ENCODE measurements at regions not wholly inside any gene's neighbourhood (a gene's known extent, or its start where the extent isn't known, plus 50 kb on each side); places are given as distances from the start of the nearest gene placed in this dataset.

DNA sequence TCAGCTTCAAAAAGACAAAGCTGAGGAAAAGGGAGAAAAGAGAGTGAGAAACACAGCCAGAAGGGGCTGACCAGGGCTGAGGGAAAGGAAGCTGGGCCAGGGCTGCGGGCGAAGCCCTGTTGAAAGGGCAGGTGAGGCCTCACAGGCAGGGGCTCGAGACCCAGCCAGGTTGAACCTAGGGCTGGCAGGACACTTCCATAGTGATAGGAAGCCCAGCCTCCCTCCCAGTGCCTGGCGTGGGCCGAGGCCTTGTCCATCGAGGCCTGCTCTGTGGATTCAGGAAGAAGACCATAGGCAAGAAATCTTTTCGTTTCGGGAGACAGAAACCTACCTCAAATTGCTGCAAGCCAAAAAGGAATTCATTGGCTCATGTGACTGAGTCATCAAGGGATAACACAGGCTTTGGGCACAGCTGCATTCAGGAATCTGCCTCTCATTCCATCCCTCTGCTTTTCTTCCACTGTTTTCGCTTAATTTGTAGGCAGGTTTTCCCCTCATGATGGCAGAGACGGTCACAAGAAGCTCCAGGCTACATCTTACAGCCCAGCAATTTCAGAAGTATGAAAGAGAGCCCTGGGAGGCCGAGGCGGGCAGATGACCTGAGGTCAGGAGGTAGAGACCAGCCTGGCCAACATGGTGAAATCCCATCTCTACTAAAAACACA, 311.1 kb upstream of the SULF2 start:
- DNase-seq (ENCODE audit: low read depth, low spot score) = no peak
- no peak overlapping the region for H3K9ac ChIP-seq (ENCODE audit: insufficient read length, low read depth)
- peaks cover 6% of the 10 kb centered on the region; the same call in 1 of the 2 replicates for H3K9me3 ChIP-seq (ENCODE audit: insufficient read depth, low read length)
- no peaks in the 10 kb centered on the region for H3K4me1 ChIP-seq (ENCODE audit: insufficient read depth, insufficient read length)
- TF ChIP-seq SUZ12 (IDR thresholded peaks at IDR 0.05; ENCODE audit: extremely low read depth, insufficient read depth, insufficient read length) (no peak), ZNF274 (IDR thresholded peaks at IDR 0.05; ENCODE audit: low read depth, low read length) (no peak), YY1 (IDR thresholded peaks at IDR 0.05; ENCODE audit: insufficient read depth, insufficient read length) (no peak)
- no peaks in the 10 kb centered on the region for H3K27me3 ChIP-seq (ENCODE audit: insufficient read depth, insufficient read length)
- H3K36me3 ChIP-seq (ENCODE audit: insufficient read depth, insufficient read length, low read length) = no peaks in the 10 kb centered on the region
- no peak overlapping the region for H3K4me3 ChIP-seq (ENCODE audit: insufficient read length, low read depth)

DNA sequence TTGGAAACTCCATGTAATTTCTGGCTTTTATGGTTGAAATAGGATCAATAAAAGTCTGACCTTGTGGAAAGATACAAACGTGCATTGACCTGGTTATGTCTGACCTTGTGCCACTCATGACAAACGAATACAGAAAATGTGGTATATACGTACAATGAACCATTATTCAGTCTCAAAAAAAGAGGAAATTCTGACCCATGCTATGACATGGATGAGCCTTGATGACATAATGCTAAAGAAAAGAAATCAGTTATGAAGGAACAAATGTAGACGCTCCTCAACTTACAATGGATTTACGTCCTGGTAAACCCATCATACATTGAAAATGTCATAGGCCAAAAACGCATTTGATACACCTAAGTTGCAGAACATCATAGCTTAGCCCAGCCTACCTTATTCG, 309.7 kb upstream of the SULF2 start:
- Histone ChIP-seq H3K36me3 (ENCODE audit: insufficient read depth, insufficient read length, low read length) (no peaks in the 10 kb centered on the region), H3K4me3 (ENCODE audit: insufficient read length, low read depth) (no peak overlapping the region), H3K9ac (ENCODE audit: insufficient read length, low read depth) (no peak overlapping the region), H3K9me3 (ENCODE audit: insufficient read depth, low read length) (peaks cover 6% of the 10 kb centered on the region; the same call in 1 of the 2 replicates), H3K4me1 (ENCODE audit: insufficient read depth, insufficient read length) (no peaks in the 10 kb centered on the region), H3K27me3 (ENCODE audit: insufficient read depth, insufficient read length) (no peaks in the 10 kb centered on the region)
- no peak for DNase-seq (ENCODE audit: low read depth, low spot score)
- no peak for TF ChIP-seq SUZ12 (IDR thresholded peaks at IDR 0.05; ENCODE audit: extremely low read depth, insufficient read depth, insufficient read length)
- no peak for TF ChIP-seq YY1 (IDR thresholded peaks at IDR 0.05; ENCODE audit: insufficient read depth, insufficient read length)
- TF ChIP-seq ZNF274 (IDR thresholded peaks at IDR 0.05; ENCODE audit: low read depth, low read length) = no peak

DNA sequence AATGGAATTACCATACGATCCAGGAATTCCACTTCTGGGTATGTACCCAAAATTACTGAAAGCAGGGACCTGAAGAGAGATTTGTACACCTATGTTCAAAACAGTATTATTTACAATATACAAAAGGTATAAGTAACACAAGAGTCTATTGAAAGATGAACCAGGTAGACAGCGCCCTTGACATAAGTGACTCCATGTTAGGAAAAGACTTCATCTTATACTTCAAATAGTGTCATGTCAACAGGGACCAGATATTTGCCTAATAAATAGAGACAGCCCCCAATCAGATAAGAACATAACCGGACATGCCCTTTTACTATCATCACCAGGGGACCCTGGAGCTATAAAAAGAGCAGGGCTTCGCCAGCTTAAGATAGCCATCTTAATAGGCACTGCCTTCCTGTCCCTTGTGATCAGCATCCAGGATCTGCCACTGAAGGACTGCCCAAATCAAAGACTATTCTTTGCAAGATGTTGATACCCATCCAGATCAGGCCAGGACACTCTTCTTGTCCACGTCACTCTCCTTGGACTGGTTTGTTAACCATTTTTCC, 309.0 kb upstream of the SULF2 start:
- Histone ChIP-seq H3K9ac (ENCODE audit: insufficient read length, low read depth) (no peak overlapping the region), H3K4me1 (ENCODE audit: insufficient read depth, insufficient read length) (no peaks in the 10 kb centered on the region), H3K4me3 (ENCODE audit: insufficient read length, low read depth) (no peak overlapping the region), H3K27me3 (ENCODE audit: insufficient read depth, insufficient read length) (no peaks in the 10 kb centered on the region), H3K9me3 (ENCODE audit: insufficient read depth, low read length) (peaks cover 6% of the 10 kb centered on the region; the same call in 1 of the 2 replicates), H3K36me3 (ENCODE audit: insufficient read depth, insufficient read length, low read length) (no peaks in the 10 kb centered on the region)
- no peak for DNase-seq (ENCODE audit: low read depth, low spot score)
- TF ChIP-seq ZNF274 (IDR thresholded peaks at IDR 0.05; ENCODE audit: low read depth, low read length) (no peak), YY1 (IDR thresholded peaks at IDR 0.05; ENCODE audit: insufficient read depth, insufficient read length) (no peak), SUZ12 (IDR thresholded peaks at IDR 0.05; ENCODE audit: extremely low read depth, insufficient read depth, insufficient read length) (no peak)

DNA sequence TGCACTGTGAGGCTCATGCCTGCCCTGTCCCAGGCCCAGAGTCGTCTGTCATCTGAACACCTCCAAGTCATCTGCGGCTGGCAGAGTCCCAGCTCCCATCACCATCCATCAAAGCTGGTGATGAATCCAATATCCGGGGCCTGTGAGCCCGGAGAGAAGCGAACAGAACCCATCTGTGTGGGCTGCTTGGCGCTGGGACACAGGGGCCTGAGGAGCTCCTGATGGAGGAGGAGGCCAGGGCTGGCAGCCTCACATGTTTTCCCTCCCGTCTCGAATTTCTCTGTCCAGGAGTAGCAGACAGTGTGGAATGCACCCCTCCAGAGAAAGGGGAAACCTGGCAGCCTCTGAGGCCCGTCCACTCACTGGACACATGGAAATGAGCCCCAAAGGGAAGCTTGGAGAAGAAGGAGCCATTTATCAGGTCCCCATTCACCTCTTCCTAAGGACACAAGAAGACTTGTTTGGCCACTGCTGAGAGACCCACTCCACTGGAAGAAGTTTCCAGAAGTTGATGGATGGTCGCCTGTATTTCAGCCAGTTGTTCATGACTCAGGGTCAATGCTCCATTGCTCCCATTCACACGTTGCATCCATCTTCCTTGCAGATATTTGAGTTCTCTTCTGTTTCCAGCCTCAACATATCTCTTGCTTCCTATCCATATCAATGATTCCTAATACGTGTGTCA, 307.5 kb upstream of the SULF2 start:
- peaks cover 6% of the 10 kb centered on the region; the same call in 1 of the 2 replicates for H3K9me3 ChIP-seq (ENCODE audit: insufficient read depth, low read length)
- DNase-seq (ENCODE audit: low read depth, low spot score) = no peak
- no peak overlapping the region for H3K4me3 ChIP-seq (ENCODE audit: insufficient read length, low read depth)
- H3K27me3 ChIP-seq (ENCODE audit: insufficient read depth, insufficient read length) = no peaks in the 10 kb centered on the region
- no peaks in the 10 kb centered on the region for H3K36me3 ChIP-seq (ENCODE audit: insufficient read depth, insufficient read length, low read length)
- no peak overlapping the region for H3K9ac ChIP-seq (ENCODE audit: insufficient read length, low read depth)
- TF ChIP-seq SUZ12 (IDR thresholded peaks at IDR 0.05; ENCODE audit: extremely low read depth, insufficient read depth, insufficient read length) (no peak), ZNF274 (IDR thresholded peaks at IDR 0.05; ENCODE audit: low read depth, low read length) (no peak), YY1 (IDR thresholded peaks at IDR 0.05; ENCODE audit: insufficient read depth, insufficient read length) (no peak)
- no peaks in the 10 kb centered on the region for H3K4me1 ChIP-seq (ENCODE audit: insufficient read depth, insufficient read length)

DNA sequence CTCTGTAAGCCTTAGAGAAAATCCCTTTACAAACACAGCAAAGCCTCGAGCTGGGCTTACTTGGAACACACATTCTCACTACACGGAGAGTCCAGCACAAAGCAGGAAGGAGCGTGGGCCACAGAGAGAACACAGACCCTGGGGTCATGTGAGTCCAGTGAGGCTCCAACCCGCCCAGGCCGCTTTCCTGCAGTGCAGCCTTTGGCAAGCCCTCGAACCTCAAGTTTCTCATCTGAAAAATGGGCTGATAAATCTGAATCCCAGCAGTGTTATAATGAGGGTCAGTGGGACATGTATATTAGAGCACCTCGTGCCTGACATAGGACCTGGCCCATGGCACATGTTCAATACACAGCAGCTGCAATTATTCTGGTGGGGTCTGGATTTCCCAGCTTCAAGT, 305.5 kb upstream of the SULF2 start:
- no peak for DNase-seq (ENCODE audit: low read depth, low spot score)
- Histone ChIP-seq H3K36me3 (ENCODE audit: insufficient read depth, insufficient read length, low read length) (no peaks in the 10 kb centered on the region), H3K9me3 (ENCODE audit: insufficient read depth, low read length) (no peaks in the 10 kb centered on the region), H3K27me3 (ENCODE audit: insufficient read depth, insufficient read length) (no peaks in the 10 kb centered on the region), H3K4me3 (ENCODE audit: insufficient read length, low read depth) (no peak overlapping the region), H3K9ac (ENCODE audit: insufficient read length, low read depth) (no peak overlapping the region), H3K4me1 (ENCODE audit: insufficient read depth, insufficient read length) (no peaks in the 10 kb centered on the region)
- TF ChIP-seq YY1 (IDR thresholded peaks at IDR 0.05; ENCODE audit: insufficient read depth, insufficient read length) (no peak), SUZ12 (IDR thresholded peaks at IDR 0.05; ENCODE audit: extremely low read depth, insufficient read depth, insufficient read length) (no peak), ZNF274 (IDR thresholded peaks at IDR 0.05; ENCODE audit: low read depth, low read length) (no peak)

DNA sequence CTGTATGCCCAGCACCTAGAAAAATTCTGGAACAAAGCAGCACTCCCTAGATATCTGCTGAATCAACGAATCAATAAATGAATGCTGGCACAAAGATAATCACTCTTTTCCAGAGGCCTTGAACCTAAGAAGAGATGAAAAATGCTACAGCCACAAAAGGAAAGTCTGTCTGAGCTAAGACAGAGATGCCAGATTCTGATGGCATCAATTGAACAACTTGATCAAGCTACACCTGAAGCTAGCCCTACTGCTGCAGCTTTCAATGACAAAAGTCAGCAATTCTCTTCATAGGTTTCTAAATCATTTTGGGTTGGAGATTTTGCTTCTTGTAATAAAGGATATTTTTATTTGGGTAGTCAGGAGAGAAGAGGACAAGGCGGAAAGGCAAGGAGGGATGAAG, 305.0 kb upstream of the SULF2 start:
- no peaks in the 10 kb centered on the region for H3K27me3 ChIP-seq (ENCODE audit: insufficient read depth, insufficient read length)
- no peak for DNase-seq (ENCODE audit: low read depth, low spot score)
- no peaks in the 10 kb centered on the region for H3K36me3 ChIP-seq (ENCODE audit: insufficient read depth, insufficient read length, low read length)
- TF ChIP-seq SUZ12 (IDR thresholded peaks at IDR 0.05; ENCODE audit: extremely low read depth, insufficient read depth, insufficient read length) (no peak), ZNF274 (IDR thresholded peaks at IDR 0.05; ENCODE audit: low read depth, low read length) (no peak), YY1 (IDR thresholded peaks at IDR 0.05; ENCODE audit: insufficient read depth, insufficient read length) (no peak)
- H3K4me1 ChIP-seq (ENCODE audit: insufficient read depth, insufficient read length) = no peaks in the 10 kb centered on the region
- no peak overlapping the region for H3K9ac ChIP-seq (ENCODE audit: insufficient read length, low read depth)
- no peak overlapping the region for H3K4me3 ChIP-seq (ENCODE audit: insufficient read length, low read depth)
- H3K9me3 ChIP-seq (ENCODE audit: insufficient read depth, low read length) = no peaks in the 10 kb centered on the region

DNA sequence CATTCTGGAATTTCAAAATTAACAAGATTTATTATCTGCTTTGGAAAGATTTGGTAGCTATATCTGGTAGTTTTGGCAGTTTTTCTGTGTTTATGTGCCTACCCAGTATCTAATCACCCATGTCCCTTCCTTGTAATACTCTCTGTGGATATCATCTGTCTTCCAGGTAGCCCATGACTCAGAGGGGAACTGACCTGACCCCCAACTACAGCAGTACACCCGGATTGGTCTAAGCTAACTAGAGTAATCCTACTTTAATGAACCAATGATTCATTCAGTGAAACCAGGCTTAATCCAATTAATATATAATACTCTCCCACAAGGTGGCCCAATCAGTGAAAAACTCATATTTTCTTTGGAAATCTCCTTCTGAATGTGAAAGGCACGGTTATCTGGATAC, 295.3 kb upstream of the SULF2 start:
- no peak for DNase-seq (ENCODE audit: low read depth, low spot score)
- TF ChIP-seq ZNF274 (IDR thresholded peaks at IDR 0.05; ENCODE audit: low read depth, low read length) = no peak
- TF ChIP-seq YY1 (IDR thresholded peaks at IDR 0.05; ENCODE audit: insufficient read depth, insufficient read length) = no peak
- TF ChIP-seq SUZ12 (IDR thresholded peaks at IDR 0.05; ENCODE audit: extremely low read depth, insufficient read depth, insufficient read length) = no peak
- no peak overlapping the region for H3K9ac ChIP-seq (ENCODE audit: insufficient read length, low read depth)
- no peaks in the 10 kb centered on the region for H3K36me3 ChIP-seq (ENCODE audit: insufficient read depth, insufficient read length, low read length)
- H3K9me3 ChIP-seq (ENCODE audit: insufficient read depth, low read length) = 0 out of 2 replicates have a peak, but pooled peaks cover 7% of the 10 kb centered on the region
- no peak overlapping the region for H3K4me3 ChIP-seq (ENCODE audit: insufficient read length, low read depth)
- no peaks in the 10 kb centered on the region for H3K27me3 ChIP-seq (ENCODE audit: insufficient read depth, insufficient read length)
- H3K4me1 ChIP-seq (ENCODE audit: insufficient read depth, insufficient read length) = no peaks in the 10 kb centered on the region
